SK-N-MC (cell line): ENCODE measurements at regions not wholly inside any gene's neighbourhood (a gene's known extent, or its start where the extent isn't known, plus 50 kb on each side); places are given as distances from the start of the nearest gene placed in this dataset.

Experiments used
- EZH2 ChIP-seq: fragments of 200-600 bp; sonication (generic); IDR thresholded peaks from one replicate; pipeline ENCODE4 v1.6.1; 2017; ENCODE audit warnings: antibody characterized with exemption
- FOXP2 ChIP-seq: optimal IDR thresholded peaks from 2 replicates; pipeline ENCODE3; 2011; ENCODE audit warnings: mild to moderate bottlenecking, moderate library complexity; ENCODE audit not compliant: insufficient read depth; ENCODE audit errors: extremely low read length, control extremely low read depth
- POLR2AphosphoS5 ChIP-seq: IDR thresholded peaks from 2 replicates; pipeline ENCODE4 v1.6.1; 2012; ENCODE audit warnings: mild to moderate bottlenecking, low read depth, low read length, borderline replicate concordance

DNA sequence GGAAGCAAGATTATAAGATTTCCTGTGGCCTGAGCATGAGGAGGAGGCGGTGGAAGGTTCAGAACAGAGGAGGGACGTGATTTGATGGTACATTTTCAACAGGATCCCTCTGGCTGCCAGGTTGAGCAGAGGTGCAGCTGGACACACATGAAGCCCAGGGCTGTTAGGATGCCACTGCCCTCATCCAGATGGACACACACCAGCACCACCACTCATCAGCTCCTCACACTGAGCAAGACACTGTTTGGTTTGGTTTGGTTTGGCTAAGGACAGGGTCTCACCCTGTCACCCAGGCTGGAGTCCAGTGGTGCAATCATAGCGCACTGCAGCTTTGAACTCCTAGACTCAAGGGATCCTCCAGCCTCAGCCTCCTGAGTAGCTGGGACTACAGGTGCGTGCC lies 402.6 kb upstream of the C16orf82 start:
- no peak for TF ChIP-seq EZH2
- no peak for TF ChIP-seq POLR2AphosphoS5
- no peak for TF ChIP-seq FOXP2
